ENCODE measurements at regions not wholly inside any gene's neighbourhood (a gene's known extent, or its start where the extent isn't known, plus 50 kb on each side); places are given as distances from the start of the nearest gene placed in this dataset.

GRCh38 chr4:32112891-32113290, 1392.7 kb downstream of the PCDH7 start (continued):
- TF ChIP-seq ASH2L (IDR thresholded peaks at IDR 0.05; ENCODE audit: low read length) (no peak), RFX5 (IDR thresholded peaks at IDR 0.05; ENCODE audit: borderline replicate concordance, low read depth, low read length) (no peak), CBX5 (IDR thresholded peaks at IDR 0.05; ENCODE audit: low read depth, low read length) (no peak), SP2 (IDR thresholded peaks at IDR 0.05; ENCODE audit: low read length) (no peak), HDAC6 (IDR thresholded peaks at IDR 0.05; ENCODE audit: low read depth, low read length) (no peak), FOSL1 (IDR thresholded peaks at IDR 0.05; ENCODE audit: insufficient read depth, low read depth, low read length) (no peak), EGR1 (IDR thresholded peaks at IDR 0.05; ENCODE audit: borderline replicate concordance, low read depth, low read length) (no peak), KDM1A (IDR thresholded peaks at IDR 0.05; ENCODE audit: borderline replicate concordance, low read length) (no peak), SIN3A (conservative IDR thresholded peaks at IDR 0.05 in 1 of 2, IDR thresholded peaks at IDR 0.05 in 1 of 2; ENCODE audit: low read depth in 1 of 2, low read length in 2 of 2) (no peak), SIX5 (IDR thresholded peaks at IDR 0.05; ENCODE audit: low read depth, low read length) (no peak), BRCA1 (IDR thresholded peaks at IDR 0.05; ENCODE audit: low read depth, low read length) (no peak), TAF1 (IDR thresholded peaks at IDR 0.05; ENCODE audit: low read depth, low read length) (no peak)
- TF ChIP-seq, protein P1, sequence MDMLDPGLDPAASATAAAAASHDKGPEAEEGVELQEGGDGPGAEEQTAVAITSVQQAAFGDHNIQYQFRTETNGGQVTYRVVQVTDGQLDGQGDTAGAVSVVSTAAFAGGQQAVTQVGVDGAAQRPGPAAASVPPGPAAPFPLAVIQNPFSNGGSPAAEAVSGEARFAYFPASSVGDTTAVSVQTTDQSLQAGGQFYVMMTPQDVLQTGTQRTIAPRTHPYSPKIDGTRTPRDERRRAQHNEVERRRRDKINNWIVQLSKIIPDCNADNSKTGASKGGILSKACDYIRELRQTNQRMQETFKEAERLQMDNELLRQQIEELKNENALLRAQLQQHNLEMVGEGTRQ (IDR thresholded peaks at IDR 0.05; ENCODE audit: low read length): no peak
